ENCODE measurements at regions not wholly inside any gene's neighbourhood (a gene's known extent, or its start where the extent isn't known, plus 50 kb on each side); places are given as distances from the start of the nearest gene placed in this dataset.

DNA sequence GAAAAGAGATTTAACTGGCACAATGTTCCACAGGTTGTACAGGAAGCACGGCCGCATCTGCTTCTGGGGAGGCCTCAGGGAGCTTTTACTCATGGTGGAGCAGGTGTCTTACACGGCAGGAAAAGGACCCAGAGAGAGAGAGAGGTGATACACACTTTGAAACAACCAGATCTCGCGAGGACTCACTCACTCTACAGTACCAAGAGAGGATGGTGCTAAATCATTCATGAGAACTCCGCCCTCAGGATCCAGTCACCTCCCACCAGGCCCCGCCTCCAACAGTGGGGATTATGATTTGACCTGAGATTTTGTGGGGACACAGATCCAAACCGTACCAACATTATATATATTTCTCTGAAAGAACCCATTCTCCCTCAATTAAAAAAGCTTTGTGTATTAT is 79.7 kb upstream of the DOCK10 start:
- no peak for TF ChIP-seq EZH2 (IDR thresholded peaks at IDR 0.05; ENCODE audit: low read length)
- TF ChIP-seq, protein P1, sequence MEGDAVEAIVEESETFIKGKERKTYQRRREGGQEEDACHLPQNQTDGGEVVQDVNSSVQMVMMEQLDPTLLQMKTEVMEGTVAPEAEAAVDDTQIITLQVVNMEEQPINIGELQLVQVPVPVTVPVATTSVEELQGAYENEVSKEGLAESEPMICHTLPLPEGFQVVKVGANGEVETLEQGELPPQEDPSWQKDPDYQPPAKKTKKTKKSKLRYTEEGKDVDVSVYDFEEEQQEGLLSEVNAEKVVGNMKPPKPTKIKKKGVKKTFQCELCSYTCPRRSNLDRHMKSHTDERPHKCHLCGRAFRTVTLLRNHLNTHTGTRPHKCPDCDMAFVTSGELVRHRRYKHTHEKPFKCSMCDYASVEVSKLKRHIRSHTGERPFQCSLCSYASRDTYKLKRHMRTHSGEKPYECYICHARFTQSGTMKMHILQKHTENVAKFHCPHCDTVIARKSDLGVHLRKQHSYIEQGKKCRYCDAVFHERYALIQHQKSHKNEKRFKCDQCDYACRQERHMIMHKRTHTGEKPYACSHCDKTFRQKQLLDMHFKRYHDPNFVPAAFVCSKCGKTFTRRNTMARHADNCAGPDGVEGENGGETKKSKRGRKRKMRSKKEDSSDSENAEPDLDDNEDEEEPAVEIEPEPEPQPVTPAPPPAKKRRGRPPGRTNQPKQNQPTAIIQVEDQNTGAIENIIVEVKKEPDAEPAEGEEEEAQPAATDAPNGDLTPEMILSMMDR (optimal IDR thresholded peaks at IDR 0.05 in 1 of 3, IDR thresholded peaks at IDR 0.05 in 1 of 3, conservative IDR thresholded peaks at IDR 0.05 in 1 of 3; ENCODE audit: extremely low read depth in 1 of 3, insufficient read depth in 2 of 3, low read length in 3 of 3) = no peak
- DNase-seq (ENCODE audit: low read depth, low spot score) (no peak), FAIRE-seq (no peak)
- H3K27me3 ChIP-seq (ENCODE audit: control insufficient read depth, extremely low read depth, insufficient read depth, low read length) = no peaks in the 10 kb centered on the region
- H3K36me3 ChIP-seq (ENCODE audit: control insufficient read depth in 2 of 2, extremely low read depth in 1 of 2, insufficient read depth in 2 of 2, low read length in 2 of 2) = no peaks in the 10 kb centered on the region
- H3K4me3 ChIP-seq (ENCODE audit: control insufficient read depth in 2 of 3, extremely low read depth in 1 of 3, insufficient read depth in 2 of 3, low read depth in 1 of 3, low read length in 3 of 3) = no peak overlapping the region
- no peak overlapping the region for H2AFZ ChIP-seq (ENCODE audit: control insufficient read depth, low read length)
- no peaks in the 10 kb centered on the region for H3K9me3 ChIP-seq (ENCODE audit: control insufficient read depth, low read depth, low read length)
- no peak overlapping the region for H3K9ac ChIP-seq (ENCODE audit: control insufficient read depth, extremely low read depth, insufficient read depth, low read length)
- no peaks in the 10 kb centered on the region for H3K9me1 ChIP-seq (ENCODE audit: control insufficient read depth, extremely low read depth, insufficient read depth, low read length)
- H4K20me1 ChIP-seq (ENCODE audit: control insufficient read depth, extremely low read depth, insufficient read depth, low read length) = no peaks in the 10 kb centered on the region
- H3K27ac ChIP-seq (ENCODE audit: control insufficient read depth, insufficient read depth, low read length) = no peak overlapping the region
- H3K79me2 ChIP-seq (ENCODE audit: control insufficient read depth, insufficient read depth, low read length) = no peaks in the 10 kb centered on the region
- H3K4me2 ChIP-seq (ENCODE audit: control insufficient read depth, extremely low read depth, insufficient read depth, low read depth, low read length) = no peak overlapping the region
- H3K4me1 ChIP-seq (ENCODE audit: control insufficient read depth, extremely low read depth, insufficient read depth, low read length) = peaks cover 8% of the 10 kb centered on the region
- dilution Hi-C loops (cut with MboI; ENCODE audit: extremely low pct_ligation_motif_present, low sequenced_read_pairs) = no loop called here

DNA sequence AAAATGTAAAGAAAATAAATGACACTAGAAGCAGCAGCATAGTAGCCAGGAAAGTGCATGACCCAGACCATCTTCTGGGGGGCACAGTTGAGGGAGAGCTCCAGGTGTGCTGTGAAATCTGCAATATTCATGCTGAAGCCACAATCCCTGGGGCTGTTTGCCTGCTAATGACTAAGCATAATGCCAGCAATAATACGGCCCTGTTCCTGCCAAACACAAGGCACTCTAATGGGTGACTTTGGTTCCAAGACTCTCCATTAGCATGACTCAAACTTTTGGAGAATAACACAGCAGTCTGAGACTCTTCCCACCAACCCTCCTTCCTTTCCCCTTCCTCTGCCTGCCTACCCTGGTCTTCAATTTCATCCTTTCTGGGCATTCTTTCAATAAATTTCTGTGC is 77.9 kb upstream of the DOCK10 start:
- no peaks in the 10 kb centered on the region for H3K9me3 ChIP-seq (ENCODE audit: control insufficient read depth, low read depth, low read length)
- TF ChIP-seq, protein P1 (optimal IDR thresholded peaks at IDR 0.05 in 1 of 3, IDR thresholded peaks at IDR 0.05 in 1 of 3, conservative IDR thresholded peaks at IDR 0.05 in 1 of 3; ENCODE audit: extremely low read depth in 1 of 3, insufficient read depth in 2 of 3, low read length in 3 of 3) = no peak
- TF ChIP-seq EZH2 (IDR thresholded peaks at IDR 0.05; ENCODE audit: low read length) = no peak
- DNase-seq (ENCODE audit: low read depth, low spot score) (no peak), FAIRE-seq (no peak)
- H3K4me2 ChIP-seq (ENCODE audit: control insufficient read depth, extremely low read depth, insufficient read depth, low read depth, low read length) = peak overlapping the region; percentile 14
- peaks cover 8% of the 10 kb centered on the region for H3K4me1 ChIP-seq (ENCODE audit: control insufficient read depth, extremely low read depth, insufficient read depth, low read length)
- H3K27me3 ChIP-seq (ENCODE audit: control insufficient read depth, extremely low read depth, insufficient read depth, low read length) = no peaks in the 10 kb centered on the region
- H3K79me2 ChIP-seq (ENCODE audit: control insufficient read depth, insufficient read depth, low read length) = no peaks in the 10 kb centered on the region
- H3K9ac ChIP-seq (ENCODE audit: control insufficient read depth, extremely low read depth, insufficient read depth, low read length) = no peak overlapping the region
- dilution Hi-C loops (cut with MboI; ENCODE audit: extremely low pct_ligation_motif_present, low sequenced_read_pairs) = no loop called here
- H3K4me3 ChIP-seq (ENCODE audit: control insufficient read depth in 2 of 3, extremely low read depth in 1 of 3, insufficient read depth in 2 of 3, low read depth in 1 of 3, low read length in 3 of 3) = no peak overlapping the region
- H3K9me1 ChIP-seq (ENCODE audit: control insufficient read depth, extremely low read depth, insufficient read depth, low read length) = no peaks in the 10 kb centered on the region
- H2AFZ ChIP-seq (ENCODE audit: control insufficient read depth, low read length) = no peak overlapping the region
- no peaks in the 10 kb centered on the region for H4K20me1 ChIP-seq (ENCODE audit: control insufficient read depth, extremely low read depth, insufficient read depth, low read length)
- H3K27ac ChIP-seq (ENCODE audit: control insufficient read depth, insufficient read depth, low read length) = no peak overlapping the region
- H3K36me3 ChIP-seq (ENCODE audit: control insufficient read depth in 2 of 2, extremely low read depth in 1 of 2, insufficient read depth in 2 of 2, low read length in 2 of 2) = no peaks in the 10 kb centered on the region

All from keratinocyte (primary cell).